Loucy (cell line): ENCODE measurements at regions not wholly inside any gene's neighbourhood (a gene's known extent, or its start where the extent isn't known, plus 50 kb on each side); places are given as distances from the start of the nearest gene placed in this dataset.

Experiments used
- CTCF ChIP-seq: fragments of 200-600 bp; sonication (generic); conservative IDR thresholded peaks from 2 replicates; pipeline ENCODE4 v1.5.1; 2014; ENCODE audit warnings: mild to moderate bottlenecking, antibody characterized with exemption, low read length
- EZH2phosphoT487 ChIP-seq: fragments of 200-600 bp; IDR thresholded peaks from 2 replicates; pipeline ENCODE4 v1.6.1; 2018; ENCODE audit warnings: antibody characterized with exemption, mild to moderate bottlenecking, moderate library complexity, borderline replicate concordance

- no peak for TF ChIP-seq CTCF
- no peak for TF ChIP-seq EZH2phosphoT487
Measured at GRCh38 chr18:7304061-7304370, 73.1 kb downstream of the LRRC30 start.
